ENCODE measurements at regions not wholly inside any gene's neighbourhood (a gene's known extent, or its start where the extent isn't known, plus 50 kb on each side); places are given as distances from the start of the nearest gene placed in this dataset.

- H4K20me1 ChIP-seq (ENCODE audit: insufficient read depth) = no peaks in the 10 kb centered on the region
- H3K27ac ChIP-seq (ENCODE audit: low read length) = no peak overlapping the region
- H3K9me2 ChIP-seq (ENCODE audit: insufficient read depth, low read length) = no peaks in the 10 kb centered on the region
- H3K79me2 ChIP-seq (replicated peaks; ENCODE audit: insufficient read depth, low read length) = no peaks in the 10 kb centered on the region
- no peaks in the 10 kb centered on the region for H3F3A ChIP-seq (ENCODE audit: insufficient read depth, low read length, poor library complexity, severe bottlenecking)
- H3K4me3 ChIP-seq (ENCODE audit: low read length) = no peak overlapping the region
- H3K27me3 ChIP-seq (ENCODE audit: insufficient read depth, low read depth, low read length) = no peaks in the 10 kb centered on the region
- no peaks in the 10 kb centered on the region for H3K36me3 ChIP-seq (ENCODE audit: insufficient read depth, low read length)
- no peak for TF ChIP-seq SMC3 (conservative IDR thresholded peaks at IDR 0.05; ENCODE audit: poor library complexity)
- no peak for TF ChIP-seq EZH2 (IDR thresholded peaks at IDR 0.05; ENCODE audit: borderline replicate concordance, insufficient read depth, low read length, poor library complexity, severe bottlenecking)
- TF ChIP-seq TAF1 (IDR thresholded peaks at IDR 0.05; ENCODE audit: low read depth) = no peak
- no peak for TF ChIP-seq EP300 (conservative IDR thresholded peaks at IDR 0.05; ENCODE audit: poor library complexity, severe bottlenecking)
- TF ChIP-seq MXI1 (conservative IDR thresholded peaks at IDR 0.05; ENCODE audit: poor library complexity, severe bottlenecking) = no peak
- TF ChIP-seq POLR2AphosphoS5 (IDR thresholded peaks at IDR 0.05) = no peak
- TF ChIP-seq CTCF (IDR thresholded peaks at IDR 0.05; ENCODE audit: poor library complexity, severe bottlenecking) = no peak
- H2AFZ ChIP-seq (ENCODE audit: low read depth, low read length) = no peak overlapping the region
- no peaks in the 10 kb centered on the region for H3K9me3 ChIP-seq (ENCODE audit: low read length)
- no peak overlapping the region for H3K9ac ChIP-seq (ENCODE audit: low read length)
- no peak overlapping the region for H3K4me2 ChIP-seq (ENCODE audit: low read length)
Measured at GRCh38 chr3:178060407-178060806, 475.8 kb upstream of the KCNMB2 start.

DNA sequence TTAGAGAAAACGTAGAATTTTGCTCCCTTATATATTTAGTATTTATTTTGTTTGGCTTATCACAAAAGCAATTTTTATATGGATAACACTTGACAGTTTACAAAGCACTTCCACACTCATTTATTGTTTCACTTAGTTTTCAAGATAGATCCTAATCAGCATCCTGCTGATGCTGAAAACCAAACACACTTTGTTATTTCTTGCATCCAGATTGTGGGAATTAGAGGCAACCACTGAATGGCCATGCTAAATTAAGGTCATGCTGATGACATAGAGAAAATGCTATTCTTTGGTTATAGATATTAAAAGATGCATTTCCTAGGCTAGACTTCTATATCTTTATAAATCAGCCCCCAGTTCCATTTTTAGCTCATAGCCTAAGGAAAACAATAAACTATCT lies 474.1 kb upstream of the KCNMB2 start:
- no peaks in the 10 kb centered on the region for H3K79me2 ChIP-seq (replicated peaks; ENCODE audit: insufficient read depth, low read length)
- no peak overlapping the region for H3K4me2 ChIP-seq (ENCODE audit: low read length)
- H3K27ac ChIP-seq (ENCODE audit: low read length) = no peak overlapping the region
- no peak overlapping the region for H3K9ac ChIP-seq (ENCODE audit: low read length)
- H4K20me1 ChIP-seq (ENCODE audit: insufficient read depth) = no peaks in the 10 kb centered on the region
- no peaks in the 10 kb centered on the region for H3F3A ChIP-seq (ENCODE audit: insufficient read depth, low read length, poor library complexity, severe bottlenecking)
- no peaks in the 10 kb centered on the region for H3K36me3 ChIP-seq (ENCODE audit: insufficient read depth, low read length)
- TF ChIP-seq EP300 (conservative IDR thresholded peaks at IDR 0.05; ENCODE audit: poor library complexity, severe bottlenecking) (no peak), MXI1 (conservative IDR thresholded peaks at IDR 0.05; ENCODE audit: poor library complexity, severe bottlenecking) (no peak), TAF1 (IDR thresholded peaks at IDR 0.05; ENCODE audit: low read depth) (no peak), RAD21 (conservative IDR thresholded peaks at IDR 0.05) (no peak), POLR2AphosphoS5 (IDR thresholded peaks at IDR 0.05) (no peak), EZH2 (IDR thresholded peaks at IDR 0.05; ENCODE audit: borderline replicate concordance, insufficient read depth, low read length, poor library complexity, severe bottlenecking) (no peak), SMC3 (conservative IDR thresholded peaks at IDR 0.05; ENCODE audit: poor library complexity) (no peak), CTCF (IDR thresholded peaks at IDR 0.05; ENCODE audit: poor library complexity, severe bottlenecking) (no peak)
- TF ChIP-seq, protein P1, sequence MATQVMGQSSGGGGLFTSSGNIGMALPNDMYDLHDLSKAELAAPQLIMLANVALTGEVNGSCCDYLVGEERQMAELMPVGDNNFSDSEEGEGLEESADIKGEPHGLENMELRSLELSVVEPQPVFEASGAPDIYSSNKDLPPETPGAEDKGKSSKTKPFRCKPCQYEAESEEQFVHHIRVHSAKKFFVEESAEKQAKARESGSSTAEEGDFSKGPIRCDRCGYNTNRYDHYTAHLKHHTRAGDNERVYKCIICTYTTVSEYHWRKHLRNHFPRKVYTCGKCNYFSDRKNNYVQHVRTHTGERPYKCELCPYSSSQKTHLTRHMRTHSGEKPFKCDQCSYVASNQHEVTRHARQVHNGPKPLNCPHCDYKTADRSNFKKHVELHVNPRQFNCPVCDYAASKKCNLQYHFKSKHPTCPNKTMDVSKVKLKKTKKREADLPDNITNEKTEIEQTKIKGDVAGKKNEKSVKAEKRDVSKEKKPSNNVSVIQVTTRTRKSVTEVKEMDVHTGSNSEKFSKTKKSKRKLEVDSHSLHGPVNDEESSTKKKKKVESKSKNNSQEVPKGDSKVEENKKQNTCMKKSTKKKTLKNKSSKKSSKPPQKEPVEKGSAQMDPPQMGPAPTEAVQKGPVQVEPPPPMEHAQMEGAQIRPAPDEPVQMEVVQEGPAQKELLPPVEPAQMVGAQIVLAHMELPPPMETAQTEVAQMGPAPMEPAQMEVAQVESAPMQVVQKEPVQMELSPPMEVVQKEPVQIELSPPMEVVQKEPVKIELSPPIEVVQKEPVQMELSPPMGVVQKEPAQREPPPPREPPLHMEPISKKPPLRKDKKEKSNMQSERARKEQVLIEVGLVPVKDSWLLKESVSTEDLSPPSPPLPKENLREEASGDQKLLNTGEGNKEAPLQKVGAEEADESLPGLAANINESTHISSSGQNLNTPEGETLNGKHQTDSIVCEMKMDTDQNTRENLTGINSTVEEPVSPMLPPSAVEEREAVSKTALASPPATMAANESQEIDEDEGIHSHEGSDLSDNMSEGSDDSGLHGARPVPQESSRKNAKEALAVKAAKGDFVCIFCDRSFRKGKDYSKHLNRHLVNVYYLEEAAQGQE (IDR thresholded peaks at IDR 0.05; ENCODE audit: borderline replicate concordance) = no peak
- H3K9me3 ChIP-seq (ENCODE audit: low read length) = no peaks in the 10 kb centered on the region
- H3K4me3 ChIP-seq (ENCODE audit: low read length) = no peak overlapping the region
- H3K27me3 ChIP-seq (ENCODE audit: insufficient read depth, low read depth, low read length) = no peaks in the 10 kb centered on the region
- H2AFZ ChIP-seq (ENCODE audit: low read depth, low read length) = no peak overlapping the region
- no peaks in the 10 kb centered on the region for H3K9me2 ChIP-seq (ENCODE audit: insufficient read depth, low read length)

All from neural cell (in vitro differentiated cells).